GM23338 (cell line): ENCODE measurements at regions not wholly inside any gene's neighbourhood (a gene's known extent, or its start where the extent isn't known, plus 50 kb on each side); places are given as distances from the start of the nearest gene placed in this dataset.

Experiments
- ATAC-seq: fragments of 200-7000 bp; cut with Tn5 transposase; 3 replicates; pipeline ENCODE4 v1.9.1; 2020
- DNase-seq: peaks from one replicate; pipeline ENCODE4 v3.0.0-alpha.2; 2015; ENCODE audit warnings: low spot score
- H2AFZ ChIP-seq: fragments of 200-600 bp; sonication (generic); 2 replicates; pipeline ENCODE4 v1.8.0; 2016; ENCODE audit warnings: antibody characterized with exemption, mild to moderate bottlenecking, moderate library complexity
- H3F3A ChIP-seq: fragments of 200-600 bp; sonication (generic); replicated peaks from 2 replicates; pipeline ENCODE4 v1.8.0; 2017; ENCODE audit warnings: antibody characterized with exemption, mixed run types, low read depth
- H3K27ac ChIP-seq: fragments of 200-600 bp; sonication (generic); 2 replicates; pipeline ENCODE4 v1.6.1; 2016; ENCODE audit warnings: low read depth
- H3K27me3 ChIP-seq: fragments of 200-600 bp; sonication (generic); 2 replicates; pipeline ENCODE4 v1.8.0; 2016; ENCODE audit warnings: mild to moderate bottlenecking, mixed run types, moderate library complexity; ENCODE audit not compliant: insufficient read depth
- H3K36me3 ChIP-seq: fragments of 200-600 bp; sonication (generic); 2 replicates; pipeline ENCODE4 v1.8.0; 2016; ENCODE audit warnings: mild to moderate bottlenecking; ENCODE audit not compliant: insufficient read depth
- H3K4me1 ChIP-seq: fragments of 200-600 bp; sonication (generic); 2 replicates; pipeline ENCODE4 v1.8.0; 2016; ENCODE audit warnings: mild to moderate bottlenecking, moderate library complexity; ENCODE audit not compliant: insufficient read depth
- H3K4me2 ChIP-seq: fragments of 200-600 bp; sonication (generic); 2 replicates; pipeline ENCODE4 v1.7.1; 2017; ENCODE audit warnings: mixed run types
- H3K4me3 ChIP-seq: fragments of 200-600 bp; sonication (generic); 2 replicates; pipeline ENCODE4 v1.6.1; 2016; ENCODE audit warnings: mixed run types
- H3K79me2 ChIP-seq: fragments of 200-600 bp; sonication (generic); replicated peaks from 2 replicates; pipeline ENCODE4 v1.8.0; 2017; ENCODE audit warnings: mild to moderate bottlenecking; ENCODE audit not compliant: insufficient read depth
- H3K9me2 ChIP-seq: fragments of 200-600 bp; sonication (generic); 2 replicates; pipeline ENCODE4 v1.8.0; 2017; ENCODE audit not compliant: insufficient read depth
- H4K20me1 ChIP-seq: fragments of 200-600 bp; sonication (generic); replicated peaks from 2 replicates; pipeline ENCODE4 v1.8.0; 2017; ENCODE audit warnings: mild to moderate bottlenecking; ENCODE audit not compliant: insufficient read depth
- H3K27ac Mint-ChIP-seq: 2 replicates; pipeline ENCODE4 v1.8.0; 2020; ENCODE audit warnings: inconsistent platforms, mild to moderate bottlenecking, moderate library complexity, mixed read lengths
- H3K27me3 Mint-ChIP-seq: 3 replicates; pipeline ENCODE4 v1.8.0; 2022; ENCODE audit warnings: low read depth, mild to moderate bottlenecking, moderate library complexity, mixed read lengths, inconsistent platforms; ENCODE audit not compliant: insufficient read depth, poor library complexity
- H3K36me3 Mint-ChIP-seq: 3 replicates; pipeline ENCODE4 v1.8.0; 2021; ENCODE audit warnings: low read depth, mild to moderate bottlenecking, inconsistent platforms, moderate library complexity, mixed read lengths
- H3K4me1 Mint-ChIP-seq: 3 replicates; pipeline ENCODE4 v1.8.0; 2020; ENCODE audit warnings: mild to moderate bottlenecking, inconsistent platforms, mixed read lengths
- H3K4me3 Mint-ChIP-seq: 3 replicates; pipeline ENCODE4 v1.8.0; 2021; ENCODE audit warnings: moderate library complexity, mild to moderate bottlenecking, inconsistent platforms, mixed read lengths
- H3K9me3 Mint-ChIP-seq: 3 replicates; pipeline ENCODE4 v1.8.0; 2020; ENCODE audit warnings: moderate library complexity, mild to moderate bottlenecking, inconsistent platforms, mixed read lengths
- CREB1 ChIP-seq: fragments of 250-450 bp; sonication (Bioruptor Pico); IDR thresholded peaks from 2 replicates; pipeline ENCODE4 v1.5.0; 2020; ENCODE audit warnings: low read depth, mild to moderate bottlenecking, moderate library complexity
- EZH2phosphoT487 ChIP-seq: fragments of 200-600 bp; sonication (generic); IDR thresholded peaks from one replicate; pipeline ENCODE4 v1.8.1; 2018; ENCODE audit warnings: antibody characterized with exemption; ENCODE audit not compliant: unreplicated experiment
- POLR2AphosphoS5 ChIP-seq: IDR thresholded peaks from 2 replicates; pipeline ENCODE4 v1.6.1; 2016; ENCODE audit warnings: antibody characterized with exemption, low read depth
- STAT1 ChIP-seq: IDR thresholded peaks from one replicate; pipeline ENCODE4 v1.6.1; 2016; ENCODE audit warnings: antibody characterized with exemption; ENCODE audit not compliant: unreplicated experiment
- ZNF331 ChIP-seq: fragments of 250-450 bp; sonication (Bioruptor Pico); IDR thresholded peaks from 2 replicates; pipeline ENCODE4 v1.5.0; 2020; ENCODE audit warnings: low read depth, mild to moderate bottlenecking, moderate library complexity
- TF ChIP-seq, protein P1 (sequence below): fragments of 250-450 bp; sonication (Bioruptor Pico); IDR thresholded peaks from 2 replicates; pipeline ENCODE4 v1.5.0; 2020; ENCODE audit warnings: mild to moderate bottlenecking, moderate library complexity
- TF ChIP-seq, protein P2 (sequence below), 2 experiments: fragments of 200-600 bp in 1 of 2; sonication (generic) in 1 of 2; conservative IDR thresholded peaks; 2 replicates each; pipeline versions ENCODE4 v1.5.1 to v1.6.1; 2016 to 2017; ENCODE audit warnings: antibody characterized with exemption in 2 of 2, low read depth in 2 of 2, mild to moderate bottlenecking in 2 of 2, moderate library complexity in 1 of 2

DNA sequence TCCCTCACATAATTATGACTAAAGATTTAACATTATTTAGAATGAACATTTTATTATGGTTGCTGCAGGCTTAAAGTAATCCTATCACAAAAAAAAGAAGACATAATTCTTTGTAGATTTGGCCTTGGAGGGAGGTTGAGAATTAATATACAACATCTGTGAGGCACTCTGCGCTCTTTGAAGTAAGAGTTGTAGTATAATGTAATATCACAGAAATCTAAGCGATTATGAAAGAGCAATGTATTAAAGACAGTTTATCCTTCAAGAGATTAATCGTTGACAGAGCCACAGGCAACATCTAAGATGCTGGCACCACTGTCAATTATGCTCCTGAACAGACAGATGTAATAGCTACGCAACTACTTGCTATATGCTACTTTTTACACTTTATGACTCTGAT, 946.8 kb downstream of the GRIK2 start (continued):
- TF ChIP-seq, protein P1, sequence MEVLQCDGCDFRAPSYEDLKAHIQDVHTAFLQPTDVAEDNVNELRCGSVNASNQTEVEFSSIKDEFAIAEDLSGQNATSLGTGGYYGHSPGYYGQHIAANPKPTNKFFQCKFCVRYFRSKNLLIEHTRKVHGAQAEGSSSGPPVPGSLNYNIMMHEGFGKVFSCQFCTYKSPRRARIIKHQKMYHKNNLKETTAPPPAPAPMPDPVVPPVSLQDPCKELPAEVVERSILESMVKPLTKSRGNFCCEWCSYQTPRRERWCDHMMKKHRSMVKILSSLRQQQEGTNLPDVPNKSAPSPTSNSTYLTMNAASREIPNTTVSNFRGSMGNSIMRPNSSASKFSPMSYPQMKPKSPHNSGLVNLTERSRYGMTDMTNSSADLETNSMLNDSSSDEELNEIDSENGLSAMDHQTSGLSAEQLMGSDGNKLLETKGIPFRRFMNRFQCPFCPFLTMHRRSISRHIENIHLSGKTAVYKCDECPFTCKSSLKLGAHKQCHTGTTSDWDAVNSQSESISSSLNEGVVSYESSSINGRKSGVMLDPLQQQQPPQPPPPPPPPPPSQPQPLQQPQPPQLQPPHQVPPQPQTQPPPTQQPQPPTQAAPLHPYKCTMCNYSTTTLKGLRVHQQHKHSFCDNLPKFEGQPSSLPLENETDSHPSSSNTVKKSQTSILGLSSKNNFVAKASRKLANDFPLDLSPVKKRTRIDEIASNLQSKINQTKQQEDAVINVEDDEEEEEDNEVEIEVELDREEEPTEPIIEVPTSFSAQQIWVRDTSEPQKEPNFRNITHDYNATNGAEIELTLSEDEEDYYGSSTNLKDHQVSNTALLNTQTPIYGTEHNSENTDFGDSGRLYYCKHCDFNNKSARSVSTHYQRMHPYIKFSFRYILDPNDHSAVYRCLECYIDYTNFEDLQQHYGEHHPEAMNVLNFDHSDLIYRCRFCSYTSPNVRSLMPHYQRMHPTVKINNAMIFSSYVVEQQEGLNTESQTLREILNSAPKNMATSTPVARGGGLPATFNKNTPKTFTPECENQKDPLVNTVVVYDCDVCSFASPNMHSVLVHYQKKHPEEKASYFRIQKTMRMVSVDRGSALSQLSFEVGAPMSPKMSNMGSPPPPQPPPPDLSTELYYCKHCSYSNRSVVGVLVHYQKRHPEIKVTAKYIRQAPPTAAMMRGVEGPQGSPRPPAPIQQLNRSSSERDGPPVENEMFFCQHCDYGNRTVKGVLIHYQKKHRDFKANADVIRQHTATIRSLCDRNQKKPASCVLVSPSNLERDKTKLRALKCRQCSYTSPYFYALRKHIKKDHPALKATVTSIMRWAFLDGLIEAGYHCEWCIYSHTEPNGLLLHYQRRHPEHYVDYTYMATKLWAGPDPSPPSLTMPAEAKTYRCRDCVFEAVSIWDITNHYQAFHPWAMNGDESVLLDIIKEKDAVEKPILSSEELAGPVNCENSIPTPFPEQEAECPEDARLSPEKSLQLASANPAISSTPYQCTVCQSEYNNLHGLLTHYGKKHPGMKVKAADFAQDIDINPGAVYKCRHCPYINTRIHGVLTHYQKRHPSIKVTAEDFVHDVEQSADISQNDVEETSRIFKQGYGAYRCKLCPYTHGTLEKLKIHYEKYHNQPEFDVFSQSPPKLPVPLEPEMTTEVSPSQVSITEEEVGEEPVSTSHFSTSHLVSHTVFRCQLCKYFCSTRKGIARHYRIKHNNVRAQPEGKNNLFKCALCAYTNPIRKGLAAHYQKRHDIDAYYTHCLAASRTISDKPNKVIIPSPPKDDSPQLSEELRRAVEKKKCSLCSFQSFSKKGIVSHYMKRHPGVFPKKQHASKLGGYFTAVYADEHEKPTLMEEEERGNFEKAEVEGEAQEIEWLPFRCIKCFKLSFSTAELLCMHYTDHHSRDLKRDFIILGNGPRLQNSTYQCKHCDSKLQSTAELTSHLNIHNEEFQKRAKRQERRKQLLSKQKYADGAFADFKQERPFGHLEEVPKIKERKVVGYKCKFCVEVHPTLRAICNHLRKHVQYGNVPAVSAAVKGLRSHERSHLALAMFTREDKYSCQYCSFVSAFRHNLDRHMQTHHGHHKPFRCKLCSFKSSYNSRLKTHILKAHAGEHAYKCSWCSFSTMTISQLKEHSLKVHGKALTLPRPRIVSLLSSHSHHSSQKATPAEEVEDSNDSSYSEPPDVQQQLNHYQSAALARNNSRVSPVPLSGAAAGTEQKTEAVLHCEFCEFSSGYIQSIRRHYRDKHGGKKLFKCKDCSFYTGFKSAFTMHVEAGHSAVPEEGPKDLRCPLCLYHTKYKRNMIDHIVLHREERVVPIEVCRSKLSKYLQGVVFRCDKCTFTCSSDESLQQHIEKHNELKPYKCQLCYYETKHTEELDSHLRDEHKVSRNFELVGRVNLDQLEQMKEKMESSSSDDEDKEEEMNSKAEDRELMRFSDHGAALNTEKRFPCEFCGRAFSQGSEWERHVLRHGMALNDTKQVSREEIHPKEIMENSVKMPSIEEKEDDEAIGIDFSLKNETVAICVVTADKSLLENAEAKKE (CRISPR knock-in tag): no peak
- no peak for TF ChIP-seq ZNF331 (CRISPR knock-in tag)
- TF ChIP-seq POLR2AphosphoS5: no peak
- TF ChIP-seq CREB1 (CRISPR knock-in tag): no peak
- TF ChIP-seq, protein P2, sequence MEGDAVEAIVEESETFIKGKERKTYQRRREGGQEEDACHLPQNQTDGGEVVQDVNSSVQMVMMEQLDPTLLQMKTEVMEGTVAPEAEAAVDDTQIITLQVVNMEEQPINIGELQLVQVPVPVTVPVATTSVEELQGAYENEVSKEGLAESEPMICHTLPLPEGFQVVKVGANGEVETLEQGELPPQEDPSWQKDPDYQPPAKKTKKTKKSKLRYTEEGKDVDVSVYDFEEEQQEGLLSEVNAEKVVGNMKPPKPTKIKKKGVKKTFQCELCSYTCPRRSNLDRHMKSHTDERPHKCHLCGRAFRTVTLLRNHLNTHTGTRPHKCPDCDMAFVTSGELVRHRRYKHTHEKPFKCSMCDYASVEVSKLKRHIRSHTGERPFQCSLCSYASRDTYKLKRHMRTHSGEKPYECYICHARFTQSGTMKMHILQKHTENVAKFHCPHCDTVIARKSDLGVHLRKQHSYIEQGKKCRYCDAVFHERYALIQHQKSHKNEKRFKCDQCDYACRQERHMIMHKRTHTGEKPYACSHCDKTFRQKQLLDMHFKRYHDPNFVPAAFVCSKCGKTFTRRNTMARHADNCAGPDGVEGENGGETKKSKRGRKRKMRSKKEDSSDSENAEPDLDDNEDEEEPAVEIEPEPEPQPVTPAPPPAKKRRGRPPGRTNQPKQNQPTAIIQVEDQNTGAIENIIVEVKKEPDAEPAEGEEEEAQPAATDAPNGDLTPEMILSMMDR (conservative IDR thresholded peaks at IDR 0.05; ENCODE audit: low read depth in 2 of 2): no peak

DNA sequence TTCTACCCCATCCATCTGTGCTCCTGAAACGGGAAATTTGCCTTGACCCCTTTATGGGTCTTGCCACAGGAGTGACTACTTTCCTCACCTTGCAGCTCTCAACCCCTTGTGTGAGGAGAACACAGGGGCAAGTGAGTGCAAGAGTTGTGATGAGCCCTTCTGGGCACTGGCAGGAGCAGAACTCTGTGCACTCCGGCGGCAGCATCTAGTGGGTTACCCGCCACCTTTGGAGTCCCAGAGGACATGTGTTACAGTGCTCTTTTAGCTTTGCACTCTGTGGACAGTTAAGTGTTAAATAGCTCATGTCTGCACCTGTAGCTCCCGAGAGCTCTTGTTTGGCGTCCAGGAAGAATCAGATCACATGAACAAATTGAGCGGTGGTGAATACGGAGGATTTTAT, 940.2 kb downstream of the GRIK2 start:
- DNase-seq: no peak
- H3K36me3 ChIP-seq: no peaks in the 10 kb centered on the region
- H3K9me2 ChIP-seq: no peaks in the 10 kb centered on the region
- Mint-ChIP-seq H3K9me3 (no peaks in the 10 kb centered on the region; the same call in 2 of the 3 replicates), H3K4me1 (no peaks in the 10 kb centered on the region), H3K4me3 (no peak overlapping the region), H3K27me3 (no peaks in the 10 kb centered on the region), H3K36me3 (no peaks in the 10 kb centered on the region), H3K27ac (no peak overlapping the region)
- ATAC-seq: no peak
- no peaks in the 10 kb centered on the region for H4K20me1 ChIP-seq
- no peaks in the 10 kb centered on the region for H3K4me1 ChIP-seq
- H3K27ac ChIP-seq: no peak overlapping the region
- no peak overlapping the region for H3K4me2 ChIP-seq
- no peaks in the 10 kb centered on the region for H3K27me3 ChIP-seq
- no peaks in the 10 kb centered on the region for H3F3A ChIP-seq
- no peak overlapping the region for H2AFZ ChIP-seq
- no peak overlapping the region for H3K4me3 ChIP-seq
- no peaks in the 10 kb centered on the region for H3K79me2 ChIP-seq
- TF ChIP-seq CREB1 (CRISPR knock-in tag) (no peak), STAT1 (no peak), EZH2phosphoT487 (no peak), POLR2AphosphoS5 (no peak)
- TF ChIP-seq, protein P2 (conservative IDR thresholded peaks at IDR 0.05; ENCODE audit: low read depth in 2 of 2): no peak
